PFSK-1 (cell line): ENCODE measurements at regions not wholly inside any gene's neighbourhood (a gene's known extent, or its start where the extent isn't known, plus 50 kb on each side); places are given as distances from the start of the nearest gene placed in this dataset.

Experiments
- FOXP2 ChIP-seq: optimal IDR thresholded peaks from 2 replicates; pipeline ENCODE3; 2011; ENCODE audit warnings: borderline replicate concordance, control low read depth, inconsistent platforms; ENCODE audit not compliant: insufficient read depth; ENCODE audit errors: extremely low read length, extremely low read depth
- POLR2AphosphoS5 ChIP-seq: IDR thresholded peaks from 2 replicates; pipeline ENCODE4 v1.6.1; 2012; ENCODE audit warnings: low read depth, mild to moderate bottlenecking, control low read depth, low read length, moderate library complexity
- REST ChIP-seq, 2 experiments: IDR thresholded peaks; 2 replicates each; pipeline versions ENCODE4 v1.6.1 to v1.8.0; 2011 to 2012; ENCODE audit warnings: low read depth in 2 of 2, low read length in 2 of 2, control low read depth in 1 of 2, inconsistent platforms in 1 of 2, mild to moderate bottlenecking in 1 of 2, moderate library complexity in 1 of 2; ENCODE audit not compliant: insufficient read depth in 1 of 2
- SIN3A ChIP-seq: IDR thresholded peaks from 2 replicates; pipeline ENCODE4 v1.6.1; 2012; ENCODE audit warnings: mild to moderate bottlenecking, low read length, moderate library complexity, borderline replicate concordance; ENCODE audit not compliant: insufficient read depth
- TAF1 ChIP-seq: IDR thresholded peaks from 2 replicates; pipeline ENCODE4 v1.6.1; 2012; ENCODE audit warnings: low read length, control low read depth, borderline replicate concordance; ENCODE audit not compliant: insufficient read depth

GRCh38 chr12:116650062-116650461 lies 87.8 kb downstream of the SPRING1 start:
- TF ChIP-seq POLR2AphosphoS5, result no peak
- no peak for TF ChIP-seq TAF1
- TF ChIP-seq REST (IDR thresholded peaks at IDR 0.05; ENCODE audit: insufficient read depth in 1 of 2, low read depth in 2 of 2, low read length in 2 of 2), result no peak
- TF ChIP-seq SIN3A, result no peak
- no peak for TF ChIP-seq FOXP2
